H9 (cell line): ENCODE measurements at regions not wholly inside any gene's neighbourhood (a gene's known extent, or its start where the extent isn't known, plus 50 kb on each side); places are given as distances from the start of the nearest gene placed in this dataset.

Source experiments
- DNase-seq: peaks from one replicate; pipeline ENCODE4 v3.0.0-alpha.2; 2017
- H2AFZ ChIP-seq: one replicate; pipeline ENCODE4 v1.6.1; 2013; ENCODE audit warnings: mild to moderate bottlenecking, low read length, control low read depth, moderate library complexity
- H2AK5ac ChIP-seq: 2 replicates; pipeline ENCODE4 v1.6.1; 2013; ENCODE audit warnings: low read length, control low read depth, mixed read lengths; ENCODE audit not compliant: insufficient read length
- H2BK120ac ChIP-seq: one replicate; pipeline ENCODE4 v1.6.1; 2013; ENCODE audit warnings: low read depth, mild to moderate bottlenecking, low read length, control low read depth, inconsistent platforms; ENCODE audit not compliant: poor library complexity, severe bottlenecking
- H2BK12ac ChIP-seq: 2 replicates; pipeline ENCODE4 v1.6.1; 2013; ENCODE audit warnings: low read length, control low read depth, mixed read lengths, low read depth; ENCODE audit not compliant: insufficient read length
- H2BK15ac ChIP-seq: 2 replicates; pipeline ENCODE4 v1.6.1; 2013; ENCODE audit warnings: low read depth, low read length, control low read depth
- H2BK20ac ChIP-seq: one replicate; pipeline ENCODE4 v1.6.1; 2013; ENCODE audit warnings: low read depth, mild to moderate bottlenecking, low read length, control low read depth, inconsistent platforms; ENCODE audit not compliant: poor library complexity, severe bottlenecking
- H2BK5ac ChIP-seq: 2 replicates; pipeline ENCODE4 v1.6.1; 2013; ENCODE audit warnings: low read length, control low read depth, mixed read lengths; ENCODE audit not compliant: insufficient read length
- H3K14ac ChIP-seq: 2 replicates; pipeline ENCODE4 v1.6.1; 2013; ENCODE audit warnings: low read length, control low read depth; ENCODE audit not compliant: insufficient read depth
- H3K18ac ChIP-seq: 2 replicates; pipeline ENCODE4 v1.6.1; 2013; ENCODE audit warnings: low read depth, mild to moderate bottlenecking, mixed read lengths, low read length, control low read depth; ENCODE audit not compliant: insufficient read length
- H3K23ac ChIP-seq: 2 replicates; pipeline ENCODE4 v1.6.1; 2013; ENCODE audit warnings: low read length, control low read depth, mixed read lengths, low read depth; ENCODE audit not compliant: insufficient read length
- H3K23me2 ChIP-seq: 2 replicates; pipeline ENCODE4 v1.6.1; 2013; ENCODE audit warnings: low read depth, mild to moderate bottlenecking, mixed read lengths, low read length, control low read depth; ENCODE audit not compliant: insufficient read length, poor library complexity, severe bottlenecking
- H3K27ac ChIP-seq: 2 replicates; pipeline ENCODE4 v1.5.1; 2013; ENCODE audit warnings: low read length, control low read depth, mixed read lengths, low read depth; ENCODE audit not compliant: insufficient read length
- H3K27me3 ChIP-seq: 2 replicates; pipeline ENCODE4 v1.6.1; 2013; ENCODE audit warnings: low read length, control low read depth, inconsistent platforms; ENCODE audit not compliant: insufficient read depth
- H3K4ac ChIP-seq: 2 replicates; pipeline ENCODE4 v1.6.1; 2013; ENCODE audit warnings: low read depth, mild to moderate bottlenecking, control low read depth, inconsistent platforms, low read length, moderate library complexity
- H3K4me1 ChIP-seq: 2 replicates; pipeline ENCODE4 v1.6.1; 2013; ENCODE audit warnings: low read length, control low read depth, inconsistent platforms; ENCODE audit not compliant: insufficient read depth
- H3K4me2 ChIP-seq: 2 replicates; pipeline ENCODE4 v1.6.1; 2013; ENCODE audit warnings: low read length, control low read depth, mixed read lengths; ENCODE audit not compliant: insufficient read length, insufficient read depth
- H3K56ac ChIP-seq: 2 replicates; pipeline ENCODE4 v1.6.1; 2013; ENCODE audit warnings: low read depth, mild to moderate bottlenecking, mixed read lengths, low read length, control low read depth; ENCODE audit not compliant: insufficient read length
- H3K79me1 ChIP-seq: 2 replicates; pipeline ENCODE4 v1.6.1; 2013; ENCODE audit warnings: low read depth, mild to moderate bottlenecking, moderate library complexity, low read length, control low read depth, inconsistent platforms; ENCODE audit not compliant: insufficient read depth, poor library complexity, severe bottlenecking
- H3K79me2 ChIP-seq: 2 replicates; pipeline ENCODE4 v1.6.1; 2013; ENCODE audit warnings: low read length, control low read depth, inconsistent platforms; ENCODE audit not compliant: insufficient read depth
- H3K9ac ChIP-seq: 2 replicates; pipeline ENCODE4 v1.6.1; 2013; ENCODE audit warnings: low read length, control low read depth, mixed read lengths; ENCODE audit not compliant: insufficient read length; ENCODE audit errors: extremely low read depth
- H3K9me3 ChIP-seq: one replicate; pipeline ENCODE4 v1.6.1; 2013; ENCODE audit warnings: low read depth, low read length, inconsistent platforms; ENCODE audit not compliant: control insufficient read depth
- H3T11ph ChIP-seq: one replicate; pipeline ENCODE4 v1.6.1; 2013; ENCODE audit warnings: mild to moderate bottlenecking, low read length, control low read depth, inconsistent platforms
- H4K20me1 ChIP-seq: one replicate; pipeline ENCODE4 v1.6.1; 2013; ENCODE audit not compliant: control insufficient read depth, insufficient read length, insufficient read depth
- H4K5ac ChIP-seq: 2 replicates; pipeline ENCODE4 v1.6.1; 2013; ENCODE audit warnings: low read depth, mild to moderate bottlenecking, mixed read lengths, low read length, control low read depth; ENCODE audit not compliant: insufficient read length
- H4K8ac ChIP-seq: replicated peaks from 2 replicates; pipeline ENCODE4 v1.6.1; 2013; ENCODE audit warnings: low read length, control low read depth, mixed read lengths, low read depth; ENCODE audit not compliant: insufficient read length
- H4K91ac ChIP-seq: 2 replicates; pipeline ENCODE4 v1.6.1; 2013; ENCODE audit warnings: low read depth, mild to moderate bottlenecking, moderate library complexity, mixed read lengths, low read length, control low read depth; ENCODE audit not compliant: insufficient read length
- H3K27ac Mint-ChIP-seq, 3 experiments: 2 replicates in 2 of 3; 3 replicates in 1 of 3; pipeline ENCODE4 v1.8.0; 2020 to 2021; ENCODE audit warnings: mixed read lengths in 3 of 3, mild to moderate bottlenecking in 1 of 3, moderate library complexity in 1 of 3
- H3K27me3 Mint-ChIP-seq: 2 replicates; pipeline ENCODE4 v1.8.0; 2021; ENCODE audit warnings: low read depth, mild to moderate bottlenecking, moderate library complexity, mixed read lengths
- H3K36me3 Mint-ChIP-seq, 3 experiments: 2 replicates in 2 of 3; 3 replicates in 1 of 3; pipeline ENCODE4 v1.8.0; 2020 to 2021; ENCODE audit warnings: low read depth in 3 of 3, mixed read lengths in 3 of 3; ENCODE audit not compliant: insufficient read depth in 1 of 3
- H3K4me1 Mint-ChIP-seq, 2 experiments: 2 replicates each; pipeline ENCODE4 v1.8.0; 2020; ENCODE audit warnings: mixed read lengths in 2 of 2
- H3K4me3 Mint-ChIP-seq, 2 experiments: 2 replicates in 1 of 2; 3 replicates in 1 of 2; pipeline ENCODE4 v1.8.0; 2020 to 2021; ENCODE audit warnings: mild to moderate bottlenecking in 2 of 2, mixed read lengths in 2 of 2, moderate library complexity in 1 of 2
- H3K9me3 Mint-ChIP-seq, 2 experiments: 2 replicates in 1 of 2; 3 replicates in 1 of 2; pipeline ENCODE4 v1.8.0; 2020; ENCODE audit warnings: mild to moderate bottlenecking in 2 of 2, mixed read lengths in 2 of 2, moderate library complexity in 1 of 2
- CTCF ChIP-seq: fragments of 200-600 bp; sonication (generic); conservative IDR thresholded peaks from 3 replicates; pipeline ENCODE4 v1.8.0; 2021; ENCODE audit warnings: antibody characterized with exemption, mild to moderate bottlenecking
- WGBS: extraction: QIAGEN DNeasy Blood & Tissue Kit; methylation state at CpG from one replicate; pipeline ENCODE4 v1.1.7; 2013; ENCODE audit warnings: missing lambda C conversion rate, low lambda C conversion rate, mixed read lengths; ENCODE audit not compliant: insufficient read length; ENCODE audit errors: extremely low coverage; 5-methylcytosine and 5-hydroxymethylcytosine counted together

- no peak overlapping the region for H3K56ac ChIP-seq
- no peaks in the 10 kb centered on the region for H3K27me3 ChIP-seq
- H3K4me1 Mint-ChIP-seq: peaks cover 6 to 8% of the 10 kb centered on the region in 2 experiments
- H4K20me1 ChIP-seq: no peaks in the 10 kb centered on the region
- no peak overlapping the region for H4K5ac ChIP-seq
- no peak overlapping the region for H3K14ac ChIP-seq
- no peak overlapping the region for H3K4me2 ChIP-seq
- H3K9ac ChIP-seq: no peak overlapping the region
- no peak overlapping the region for H3T11ph ChIP-seq
- H3K27ac Mint-ChIP-seq: no peak overlapping the region
- no peak overlapping the region for H3K18ac ChIP-seq
- no peak overlapping the region for H2BK5ac ChIP-seq
- no peaks in the 10 kb centered on the region for H3K9me3 Mint-ChIP-seq
- no peak overlapping the region for H2AK5ac ChIP-seq
- H2BK12ac ChIP-seq: no peak overlapping the region
- TF ChIP-seq CTCF: peak; percentile 72
- no peak overlapping the region for H4K8ac ChIP-seq
- no peak overlapping the region for H2BK20ac ChIP-seq
- no peak overlapping the region for H2BK15ac ChIP-seq
- H4K91ac ChIP-seq: no peak overlapping the region
- H2AFZ ChIP-seq: no peak overlapping the region
- no peak overlapping the region for H3K4ac ChIP-seq
- H3K23me2 ChIP-seq: no peaks in the 10 kb centered on the region
- no peaks in the 10 kb centered on the region for H3K27me3 Mint-ChIP-seq
- no peak overlapping the region for H3K27ac ChIP-seq
- no peaks in the 10 kb centered on the region; a peak in 3 of 7 replicates for H3K36me3 Mint-ChIP-seq
- no peaks in the 10 kb centered on the region for H3K79me1 ChIP-seq
- WGBS: no CpG with 5 or more reads among the region's 3 CpGs
- H3K4me3 Mint-ChIP-seq: no peak overlapping the region
- no peaks in the 10 kb centered on the region for H3K4me1 ChIP-seq
- no peaks in the 10 kb centered on the region for H3K79me2 ChIP-seq
- DNase-seq: peak; percentile 59
- H3K23ac ChIP-seq: no peak overlapping the region
- no peaks in the 10 kb centered on the region for H3K9me3 ChIP-seq
- H2BK120ac ChIP-seq: no peak overlapping the region
Measured at GRCh38 chr4:177879851-177880250, 437.6 kb upstream of the AGA start.
